CD4-positive, alpha-beta T cell treated with Interleukin-2 at 100 ng/mL for 4 hours (primary cell): ENCODE measurements at regions not wholly inside any gene's neighbourhood (a gene's known extent, or its start where the extent isn't known, plus 50 kb on each side); places are given as distances from the start of the nearest gene placed in this dataset.

ENCODE experiments used
- DNase-seq: peaks from one replicate; pipeline ENCODE4 v3.0.0-alpha.2; 2020; ENCODE audit warnings: low spot score

DNA sequence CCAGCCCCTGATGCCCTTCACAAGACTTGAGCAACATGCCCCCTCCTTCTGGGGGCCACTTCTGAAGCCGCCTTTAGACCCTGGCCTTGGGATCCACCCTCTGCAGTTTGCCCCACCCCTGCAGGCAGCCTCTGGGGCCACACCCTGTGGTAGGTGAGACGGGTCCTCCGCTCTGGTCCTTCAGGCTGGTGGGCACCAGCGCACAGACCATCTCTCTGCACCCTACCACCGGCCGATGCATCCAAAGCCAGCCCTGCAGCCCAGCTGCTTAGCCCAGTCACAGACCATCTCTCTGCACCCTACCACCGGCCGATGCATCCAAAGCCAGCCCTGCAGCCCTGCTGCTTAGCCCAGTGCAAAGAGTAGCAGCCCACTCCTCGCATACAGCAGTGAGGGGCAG lies 159.3 kb upstream of the ECI2 start:
- no peak for DNase-seq

DNA sequence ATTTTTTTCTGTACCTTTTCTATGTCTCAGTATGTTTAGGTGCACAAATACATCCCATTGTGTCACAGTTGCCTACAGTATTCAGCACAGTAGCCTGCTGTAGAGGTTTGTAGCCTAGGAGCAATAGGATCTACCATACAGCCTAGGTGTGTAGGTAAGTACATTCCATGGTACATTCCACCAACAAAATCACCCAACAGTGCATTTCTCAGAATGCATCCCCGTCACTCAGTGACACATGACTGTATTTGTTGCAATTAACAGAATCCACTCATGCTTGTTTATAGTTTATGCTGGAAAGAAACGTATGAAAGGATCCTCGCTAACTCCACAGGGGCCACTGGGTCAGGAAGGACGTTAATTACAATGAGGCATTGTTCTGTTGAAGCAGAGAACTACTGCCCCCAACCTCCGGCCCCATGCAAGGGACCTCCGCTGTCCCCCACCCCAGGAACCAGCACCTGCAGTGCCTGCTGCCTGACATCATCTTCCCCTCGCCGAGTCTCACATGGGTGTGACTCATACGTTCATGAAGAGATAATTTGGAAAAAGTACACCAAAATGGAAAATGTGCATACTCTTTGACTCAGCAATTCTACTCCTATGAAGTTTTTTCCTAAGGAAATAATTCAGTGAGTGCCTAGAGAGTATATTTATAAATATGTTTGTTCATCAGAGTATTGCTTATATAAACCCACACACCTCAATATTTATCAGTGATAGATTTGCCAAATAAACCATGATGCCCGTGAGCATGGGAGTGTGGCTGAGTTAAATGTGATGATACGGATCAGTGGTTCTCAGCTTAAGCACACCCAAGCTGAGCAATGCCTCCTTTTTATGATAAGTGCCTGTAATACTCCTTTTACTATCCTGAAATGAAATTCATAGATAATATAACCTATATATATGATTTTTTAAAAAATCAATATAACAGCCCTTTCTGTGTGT lies 156.4 kb upstream of the ECI2 start:
- DNase-seq = no peak

DNA sequence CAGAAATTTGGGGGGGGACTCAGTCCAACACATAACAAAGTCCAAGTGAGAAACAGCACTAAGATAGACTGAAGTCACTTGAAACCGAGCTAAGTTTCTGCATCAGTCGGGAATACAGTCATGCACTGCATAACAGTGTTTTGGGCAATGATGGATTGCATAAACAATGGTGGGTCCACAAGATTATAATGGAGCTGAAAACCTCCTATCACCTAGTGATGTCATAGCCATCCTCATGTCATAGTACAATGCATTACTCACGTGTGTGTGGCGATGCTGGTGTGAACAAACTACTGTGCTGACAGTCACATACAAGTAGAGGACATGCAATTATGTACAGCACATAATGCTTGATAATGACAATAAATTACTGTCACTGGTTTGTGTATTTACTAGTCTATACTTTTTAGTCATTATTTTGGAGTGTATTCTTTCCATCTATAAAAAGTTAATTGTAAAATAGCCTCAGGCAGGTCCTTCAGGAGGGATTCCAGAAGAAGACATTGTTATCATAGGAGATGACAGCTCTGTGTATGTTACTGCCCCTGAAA lies 154.5 kb upstream of the ECI2 start:
- no peak for DNase-seq

DNA sequence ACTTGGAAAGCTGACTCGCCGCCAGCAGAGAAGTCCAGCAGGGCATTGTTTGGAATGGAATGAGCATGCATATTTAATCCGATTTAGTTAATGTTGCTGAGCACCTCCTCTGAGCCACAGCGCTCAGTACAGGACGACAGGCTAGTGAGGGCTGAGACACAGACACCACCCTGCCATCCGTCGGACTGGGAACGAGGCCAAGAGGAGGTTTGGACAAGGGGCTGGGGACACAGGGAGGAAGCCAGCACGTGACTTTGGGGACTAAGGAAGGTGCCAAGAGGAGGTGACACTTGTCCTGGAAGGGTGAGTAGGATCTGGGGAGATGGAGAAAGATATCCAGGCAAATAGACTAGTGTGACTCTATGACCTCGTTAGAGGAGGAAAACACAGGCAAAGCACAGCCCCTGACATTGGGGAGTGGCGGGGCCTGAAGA lies 152.5 kb upstream of the ECI2 start:
- no peak for DNase-seq

DNA sequence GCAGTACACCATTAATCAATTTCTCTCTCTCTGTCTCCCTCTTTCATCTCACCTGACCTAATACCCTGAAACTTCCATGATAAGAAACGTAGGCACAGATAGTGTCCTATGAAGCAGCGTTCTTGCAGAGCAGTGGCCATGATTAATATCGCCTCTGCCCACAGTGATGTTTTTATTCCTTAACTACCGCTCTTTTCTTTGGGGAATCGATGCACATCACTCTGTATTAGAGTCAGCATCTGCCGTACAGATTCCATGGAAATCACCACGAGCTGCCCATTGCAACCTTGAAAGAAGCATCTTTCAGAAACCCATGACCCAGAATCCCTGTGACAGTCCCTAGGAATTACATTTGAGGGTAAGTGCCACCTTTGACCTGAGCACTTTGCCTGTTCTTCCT lies 152.0 kb upstream of the ECI2 start:
- DNase-seq = no peak

DNA sequence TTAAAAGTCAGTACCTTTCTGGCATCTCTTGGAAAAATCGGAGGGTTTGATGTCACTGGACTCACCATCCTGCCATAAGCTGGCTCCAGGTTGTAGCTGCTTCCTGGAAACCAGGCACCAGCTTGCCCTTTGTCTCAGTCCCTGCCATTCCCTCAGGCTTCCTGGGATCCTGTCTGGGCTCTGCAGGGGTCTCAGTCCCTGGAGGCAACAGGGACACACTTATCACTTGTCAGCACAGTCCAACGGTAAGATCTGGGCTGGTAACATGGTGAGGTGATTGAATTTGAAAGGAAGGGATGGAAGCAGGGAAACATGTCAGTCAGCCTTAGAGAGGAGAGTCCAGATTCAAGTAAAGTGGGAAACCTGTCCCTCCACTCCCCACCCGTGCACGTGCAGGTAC lies 147.6 kb upstream of the ECI2 start:
- DNase-seq = no peak

DNA sequence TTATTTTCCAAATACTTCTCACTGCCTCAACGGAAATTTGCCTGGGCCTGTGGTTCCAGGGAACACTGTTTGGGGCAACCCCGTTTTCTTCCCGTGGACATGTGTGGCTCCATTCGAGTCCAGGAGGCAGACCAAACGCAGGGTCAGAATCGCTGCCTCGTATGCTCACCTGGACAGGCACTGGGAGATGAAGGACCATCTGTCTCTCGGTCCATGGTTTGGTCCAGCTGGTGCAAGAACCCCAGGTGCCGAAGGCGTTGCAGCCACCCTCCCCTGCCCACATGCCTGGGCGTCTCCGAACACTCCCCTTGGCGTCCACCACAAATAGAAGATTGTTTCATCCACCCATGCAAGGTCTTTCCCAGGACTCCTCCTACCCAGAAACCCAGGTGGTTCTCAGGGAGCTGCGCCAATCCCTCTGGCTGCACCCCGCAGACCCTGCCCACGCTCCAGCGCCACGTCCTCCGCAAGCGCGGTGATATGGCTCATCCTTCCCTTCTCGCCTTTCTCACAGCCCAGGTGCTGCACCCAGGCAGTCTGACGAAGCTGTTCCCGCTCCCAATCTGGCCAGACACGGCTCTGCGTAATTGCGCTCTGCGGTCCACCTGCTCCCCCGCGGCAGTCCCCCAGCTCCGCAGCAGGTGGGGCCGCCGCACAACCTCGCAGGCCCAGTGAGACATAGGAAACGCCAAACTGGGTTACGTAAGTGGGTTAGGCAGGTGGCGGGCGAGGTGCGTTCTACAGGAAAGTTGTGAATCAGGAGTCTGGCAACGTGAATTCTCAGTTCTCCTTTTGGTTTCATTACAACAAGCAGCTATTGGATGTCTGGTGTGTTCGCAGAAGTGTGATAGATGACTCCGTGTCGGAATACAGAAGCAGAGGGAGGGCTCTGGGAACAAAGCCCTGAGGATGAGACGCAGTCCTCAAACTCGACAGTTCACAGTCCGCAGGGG lies 146.2 kb upstream of the ECI2 start:
- peak; percentile 1 for DNase-seq

DNA sequence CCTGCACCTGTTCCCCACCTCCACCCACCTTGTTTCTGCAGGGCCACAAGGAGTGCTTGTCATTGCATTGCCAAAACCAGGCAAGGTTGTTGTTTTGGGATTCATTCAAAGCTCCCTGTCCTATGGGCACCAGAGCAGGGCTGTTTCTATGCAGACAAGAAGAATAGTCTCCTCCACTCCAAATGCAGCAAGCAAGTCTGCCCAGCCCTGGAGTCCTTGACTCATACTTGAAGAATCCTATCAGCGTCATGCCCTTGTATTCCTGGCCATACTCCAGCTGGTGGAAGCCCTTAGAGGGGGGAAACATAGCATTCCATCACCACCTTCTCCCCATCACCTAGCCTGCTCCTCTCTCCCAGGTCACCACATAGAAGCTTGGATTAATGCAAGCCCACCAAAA lies 145.3 kb upstream of the ECI2 start:
- no peak for DNase-seq

DNA sequence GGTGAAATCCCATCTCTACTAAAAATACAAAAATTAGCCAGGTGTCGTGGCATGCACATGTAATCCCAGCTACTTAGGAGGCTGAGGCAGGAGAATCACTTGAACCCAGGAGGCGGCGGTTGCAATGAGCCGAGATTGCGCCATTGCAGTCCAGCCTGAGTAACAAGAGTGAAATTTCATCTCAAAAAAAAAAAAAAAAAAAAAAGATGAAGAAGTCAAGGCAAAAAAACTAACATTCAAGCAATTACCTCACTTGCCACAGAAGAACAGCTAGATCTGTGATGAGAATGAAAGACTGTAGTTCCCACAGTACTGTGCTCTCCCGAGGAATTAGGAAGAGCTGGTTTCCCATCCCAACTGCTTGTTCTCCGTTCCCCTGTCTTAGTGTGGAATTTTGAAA lies 144.7 kb upstream of the ECI2 start:
- no peak for DNase-seq

DNA sequence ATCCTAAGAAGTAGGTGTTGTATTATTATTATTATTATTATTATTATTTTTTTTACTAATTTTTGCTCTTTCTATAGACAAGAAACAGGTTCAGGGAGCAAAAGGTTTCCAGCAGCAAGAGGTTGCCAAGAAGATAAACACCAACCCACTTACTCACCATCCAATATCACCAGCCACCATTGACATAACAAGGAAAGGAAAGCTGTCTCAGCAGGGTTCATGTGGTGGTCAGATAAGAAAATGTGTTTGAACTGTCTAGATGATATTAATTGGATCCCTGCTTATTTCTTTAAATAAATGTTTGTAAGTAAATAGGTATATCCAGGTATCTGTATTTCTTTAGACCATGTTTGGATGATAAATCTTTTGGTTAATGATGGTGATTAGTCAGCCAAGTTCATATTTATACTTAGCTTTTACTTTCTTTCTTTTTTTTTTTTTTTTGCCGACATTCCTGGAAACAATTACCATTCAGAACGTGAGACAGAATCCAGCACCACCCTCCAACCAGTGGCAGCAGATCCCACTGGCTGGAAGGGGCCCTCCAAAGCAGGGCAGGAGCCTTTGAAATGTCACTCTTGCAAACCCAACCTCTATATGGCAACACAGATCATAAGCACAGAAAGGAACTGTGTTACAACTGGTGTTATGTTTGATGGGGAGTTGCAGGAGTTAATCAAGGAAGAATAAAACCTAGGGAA lies 139.2 kb upstream of the ECI2 start:
- DNase-seq = no peak

DNA sequence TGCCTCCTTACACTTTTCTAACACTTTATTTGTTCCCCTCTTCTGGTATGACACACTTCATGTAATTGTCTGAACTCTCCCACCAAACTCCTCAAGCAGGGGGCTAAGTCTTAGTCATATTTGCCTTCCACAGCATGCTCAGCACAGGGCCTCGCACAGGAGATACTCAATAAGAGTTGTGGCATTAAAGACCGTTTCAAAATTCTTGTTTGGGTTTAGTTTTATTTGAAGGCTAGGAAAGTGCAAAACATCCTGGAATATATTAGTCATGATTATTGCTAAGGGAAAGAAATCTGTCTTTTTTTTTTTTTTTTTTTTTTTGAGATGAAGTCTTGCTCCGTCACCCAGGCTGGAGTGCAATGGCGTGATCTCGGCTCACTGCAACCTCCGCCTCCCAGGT lies 137.6 kb upstream of the ECI2 start:
- no peak for DNase-seq

DNA sequence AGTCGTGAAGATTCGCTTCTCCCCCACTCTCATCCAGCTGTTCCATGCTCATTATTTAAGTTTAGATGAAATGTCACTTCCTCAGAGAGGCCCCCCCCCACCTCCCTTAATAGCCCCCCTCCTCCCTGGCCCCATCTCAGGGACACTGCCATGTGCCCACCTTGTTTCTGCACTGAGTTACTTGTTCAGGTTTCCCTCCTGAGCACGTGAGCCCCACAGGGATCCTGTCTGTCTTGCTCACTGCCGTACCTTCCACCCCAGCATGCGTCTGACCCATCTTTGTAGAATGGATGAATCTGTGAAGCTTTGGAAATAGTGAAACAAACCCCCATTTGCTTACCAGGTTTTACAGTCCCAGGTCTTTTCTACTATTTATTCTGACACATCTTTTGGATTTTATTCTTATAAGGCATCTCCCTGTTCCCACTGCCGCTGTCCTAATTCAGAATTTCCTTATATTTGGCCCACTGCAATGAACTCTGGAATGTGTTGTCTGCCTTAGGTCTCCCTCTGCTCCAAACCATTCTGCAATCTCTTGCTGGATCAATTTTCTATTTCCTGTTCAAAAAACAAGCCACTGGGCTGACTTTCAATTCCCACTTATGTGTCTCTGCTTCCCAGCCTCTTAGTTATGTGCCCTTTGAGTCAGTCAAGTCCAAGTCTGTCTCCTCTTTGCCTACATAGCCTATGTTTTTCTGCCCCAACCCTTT lies 136.5 kb upstream of the ECI2 start:
- DNase-seq = no peak

DNA sequence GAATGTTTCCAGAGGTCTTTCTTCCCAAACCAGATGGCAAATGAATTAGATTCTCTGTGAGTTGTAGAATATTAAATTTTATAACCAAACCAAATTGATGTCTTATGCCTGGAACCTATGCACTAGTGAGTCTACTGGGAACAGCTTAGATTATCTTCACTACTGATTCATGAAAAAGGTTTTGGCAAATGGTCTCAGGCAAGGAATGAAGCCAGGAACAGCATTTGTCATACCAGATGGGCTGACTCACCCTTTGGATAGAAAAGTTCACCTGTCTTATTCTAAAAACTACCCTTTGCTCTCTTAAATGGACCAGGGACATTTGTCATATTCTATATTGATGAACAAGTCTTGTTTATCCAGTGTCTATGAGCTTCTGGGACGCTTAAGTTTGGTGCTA lies 135.4 kb upstream of the ECI2 start:
- no peak for DNase-seq

DNA sequence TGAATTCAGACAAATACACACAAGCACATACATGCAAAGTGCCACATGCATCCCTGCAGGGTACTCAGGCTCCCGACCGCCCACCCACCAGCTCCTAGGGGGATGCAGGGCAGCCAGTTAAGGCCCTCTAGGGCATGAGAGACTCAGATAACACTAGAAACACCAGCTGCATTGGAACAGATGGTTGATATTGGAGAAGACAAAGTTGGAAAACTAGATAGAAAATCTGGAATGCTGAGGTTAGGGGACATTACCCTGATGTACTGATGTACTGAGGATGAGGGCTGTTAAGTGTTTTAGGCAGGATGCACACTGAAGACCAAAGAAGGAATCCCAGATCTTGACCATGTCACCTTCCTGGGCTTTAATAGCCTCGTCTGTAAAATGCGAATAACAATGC lies 134.6 kb upstream of the ECI2 start:
- DNase-seq = no peak

DNA sequence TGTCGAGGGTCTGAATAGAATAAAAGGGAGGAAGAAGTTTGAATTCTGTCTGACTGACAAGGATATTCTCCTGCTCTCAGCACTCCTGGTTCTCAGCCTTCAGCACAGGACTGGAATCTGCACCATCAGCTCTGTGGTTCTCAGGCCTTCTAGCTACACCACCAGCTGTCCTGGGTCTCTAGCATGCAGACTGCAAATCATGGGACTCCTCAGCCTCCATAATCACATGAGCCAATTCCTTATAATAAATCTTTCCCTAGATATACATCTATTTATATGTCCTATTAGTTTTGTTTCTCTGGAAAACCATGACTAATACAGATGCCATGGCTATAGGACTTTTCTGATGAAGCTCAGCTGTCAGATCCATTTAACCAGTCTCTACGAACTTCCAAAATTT lies 132.8 kb upstream of the ECI2 start:
- DNase-seq = no peak

DNA sequence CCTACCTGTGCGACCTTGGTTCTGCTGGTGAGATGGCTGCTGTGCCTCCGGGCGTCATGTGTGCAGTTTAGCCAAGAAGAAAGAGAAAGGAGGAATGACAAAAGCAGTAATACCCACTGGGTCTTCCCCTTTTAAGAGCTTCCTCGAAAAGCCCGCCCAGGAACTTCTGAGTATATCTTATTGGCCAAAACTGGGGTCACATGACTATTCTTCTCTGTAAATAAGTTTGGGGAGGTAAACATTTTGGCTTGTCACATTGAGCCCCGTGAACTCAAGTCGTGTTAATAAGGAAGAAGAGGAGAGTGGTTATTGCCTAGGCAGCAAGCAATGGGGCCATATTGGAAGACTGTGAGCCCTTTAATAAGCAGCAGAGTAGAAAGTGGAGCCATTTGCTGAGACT lies 130.4 kb upstream of the ECI2 start:
- DNase-seq = no peak

DNA sequence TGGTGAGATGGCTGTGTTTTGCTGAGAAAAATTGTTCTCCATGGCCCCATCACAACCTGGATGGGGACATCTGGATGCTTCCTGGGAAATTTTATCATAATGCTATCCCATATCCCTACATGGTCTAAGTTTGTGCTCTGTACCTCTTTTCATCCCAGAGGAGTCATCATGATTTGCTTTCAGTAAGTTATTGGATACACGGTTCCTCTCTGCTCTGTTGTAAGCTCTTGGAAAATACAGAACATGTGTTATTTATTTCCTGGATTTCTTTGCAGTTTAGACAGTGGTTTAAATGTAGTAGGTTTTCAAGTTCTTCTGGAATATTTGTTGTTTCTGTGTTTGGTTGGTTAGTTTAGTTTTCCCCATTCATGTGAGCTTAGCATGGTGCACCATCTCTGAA lies 129.2 kb upstream of the ECI2 start:
- DNase-seq = no peak

DNA sequence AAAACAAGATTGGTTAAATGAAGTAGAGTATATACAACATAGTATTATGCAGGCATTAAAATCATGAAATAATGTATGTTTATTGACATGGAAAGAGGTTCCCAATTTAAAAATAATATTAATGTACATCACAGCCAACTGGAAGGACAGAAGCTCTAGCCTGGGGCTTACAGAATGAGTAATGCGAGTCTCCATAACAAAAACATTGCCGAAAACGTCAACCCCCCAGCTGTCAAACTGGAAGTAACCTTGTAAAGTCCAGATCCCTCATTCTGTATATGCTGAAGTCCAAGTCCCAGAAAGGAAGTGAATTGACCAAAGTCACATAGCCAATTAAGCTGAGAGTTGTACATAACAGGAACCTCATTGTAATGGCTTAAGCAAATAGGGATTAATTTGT lies 128.7 kb upstream of the ECI2 start:
- DNase-seq = no peak

DNA sequence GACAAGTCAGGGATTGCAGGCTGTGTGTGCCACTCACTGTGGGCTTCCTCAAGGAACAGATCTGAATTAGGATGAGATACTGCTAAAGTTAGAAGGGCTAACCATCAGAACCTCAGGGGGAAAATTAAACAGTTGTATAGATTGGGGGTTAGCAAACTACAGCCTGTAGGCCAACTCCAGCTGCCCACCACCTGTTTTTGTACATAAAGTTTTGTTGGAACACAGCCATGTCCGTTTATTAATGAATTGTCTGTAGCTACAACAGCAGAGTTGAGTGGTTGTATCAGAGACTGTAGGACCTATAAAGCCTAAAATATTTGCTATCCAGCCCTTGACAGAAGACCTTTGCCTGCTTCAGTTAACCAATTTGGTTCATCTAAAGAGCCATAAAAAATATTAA lies 127.2 kb upstream of the ECI2 start:
- no peak for DNase-seq

DNA sequence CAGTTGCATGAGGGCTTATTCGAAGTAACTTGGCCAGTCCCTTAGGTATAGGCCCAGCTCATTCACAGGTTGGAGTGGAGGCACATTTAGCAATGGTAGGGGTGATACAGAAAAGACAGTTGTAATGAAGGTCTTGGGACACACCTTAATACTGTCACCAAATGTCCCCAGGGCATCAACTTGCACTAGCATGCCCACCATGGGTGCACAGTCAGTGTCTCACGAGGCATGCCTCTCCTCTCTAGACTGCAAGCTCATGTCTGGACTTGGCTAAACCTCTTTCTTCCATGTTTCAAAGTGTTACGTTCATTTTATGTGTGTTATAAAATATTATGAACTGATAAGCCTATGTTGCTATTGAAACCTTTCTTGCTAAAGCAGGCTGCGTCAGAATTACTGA lies 124.0 kb upstream of the ECI2 start:
- no peak for DNase-seq

DNA sequence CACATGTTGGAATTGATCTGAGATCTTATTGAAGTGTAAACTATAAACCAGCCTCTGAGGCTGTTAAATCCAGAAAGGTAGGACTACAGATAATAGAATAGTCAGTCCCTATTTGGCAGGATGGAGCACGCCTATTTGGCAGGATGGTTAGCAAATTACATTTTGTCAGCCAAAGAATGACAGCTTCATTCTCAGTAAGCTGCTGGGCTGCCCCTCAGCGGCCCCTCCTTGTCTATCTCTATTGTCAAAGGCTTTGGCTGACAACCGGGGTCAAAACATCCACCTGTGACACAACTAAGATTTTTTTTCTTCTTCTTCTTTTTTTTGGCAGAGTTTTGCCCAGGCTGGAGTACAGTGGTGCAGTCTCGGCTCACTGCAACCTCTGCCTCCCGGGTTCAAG lies 123.4 kb upstream of the ECI2 start:
- DNase-seq = no peak
